Lower leg skin (tissue), 4 donors: ENCODE measurements at regions not wholly inside any gene's neighbourhood (a gene's known extent, or its start where the extent isn't known, plus 50 kb on each side); places are given as distances from the start of the nearest gene placed in this dataset.
"Not testable (repeated sequence)": the region's sequence is repeated elsewhere in the genome, so short reads cannot be mapped to it uniquely, and the experiment has no call there.

Source experiments
- DNase-seq, 2 donors: peaks; one replicate each; pipeline ENCODE4 v3.0.0-alpha.2; 2019; ENCODE audit warnings: low spot score in 2 of 2
- H3K4me3 ChIP-seq: fragments of 200-600 bp; sonication (generic); 2 replicates; pipeline ENCODE4 v1.5.1; 2017; ENCODE audit warnings: mild to moderate bottlenecking, low read depth; ENCODE audit not compliant: poor library complexity, severe bottlenecking
- CTCF ChIP-seq, 3 donors: fragments of 450-650 bp; IDR thresholded peaks; one replicate each; pipeline ENCODE4 v1.5.1; 2016; ENCODE audit warnings: antibody characterized with exemption in 3 of 3, mild to moderate bottlenecking in 3 of 3, moderate library complexity in 2 of 3
- POLR2A ChIP-seq, 2 donors: fragments of 450-650 bp; IDR thresholded peaks; one replicate each; pipeline ENCODE4 v1.6.1; 2016 to 2017; ENCODE audit warnings: antibody characterized with exemption in 2 of 2, mild to moderate bottlenecking in 1 of 2, moderate library complexity in 1 of 2
- WGBS, 2 donors: methylation state at CpG; one replicate each; pipeline ENCODE4 v1.1.5; 2018; 5-methylcytosine and 5-hydroxymethylcytosine counted together
- intact Hi-C: fragments of 100-400 bp; cut with DNase I; formaldehyde crosslinking; loops from one replicate; pipeline ENCODE4 v1.15.0; 2023; ENCODE audit warnings: low total_unique reads

GRCh38 chr7:104956753-104957450 lies 57.1 kb upstream of the KMT2E start:
- intact Hi-C loops, result no loop called here
- TF ChIP-seq CTCF (IDR thresholded peaks at IDR 0.05) (no peak), POLR2A (IDR thresholded peaks at IDR 0.05) (no peak)
- peak in 1 of 2 donors; percentile 52 for DNase-seq
- H3K4me3 ChIP-seq, result no peak overlapping the region
- WGBS, 2 donors, result 42 to 46% methylated on average over 4 of the region's 4 CpGs

GRCh38 chr7:104958371-104958865 lies 55.6 kb upstream of the KMT2E start:
- TF ChIP-seq POLR2A (IDR thresholded peaks at IDR 0.05), result no peak
- TF ChIP-seq CTCF (IDR thresholded peaks at IDR 0.05), result no peak
- 54 to 64% methylated on average over 3 of the region's 3 CpGs for WGBS, 2 donors
- no peak overlapping the region for H3K4me3 ChIP-seq
- DNase-seq, result peak in 1 of 2 donors; percentile 49
- intact Hi-C loops, result no loop called here

- 46 to 74% methylated on average over 2 of the region's 2 CpGs for WGBS, 2 donors
- intact Hi-C loops, DNase-seq, H3K4me3 ChIP-seq: not testable (repeated sequence)
Measured at GRCh38 chr7:104959483-104959882, 54.5 kb upstream of the KMT2E start.

GRCh38 chr7:104960741-104961448 lies 53.1 kb upstream of the KMT2E start:
- H3K4me3 ChIP-seq, result no peak overlapping the region
- 53 to 56% methylated on average over 2 of the region's 2 CpGs for WGBS, 2 donors
- intact Hi-C loops, result no loop called here
- no peak for TF ChIP-seq CTCF (IDR thresholded peaks at IDR 0.05)
- no peak for TF ChIP-seq POLR2A (IDR thresholded peaks at IDR 0.05)
- peak in 1 of 2 donors; percentile 47 for DNase-seq

- WGBS, 2 donors, result 84 to 91% methylated on average over 6 of the region's 6 CpGs
- H3K4me3 ChIP-seq, result no peak overlapping the region
- intact Hi-C loops, result no loop called here
- TF ChIP-seq CTCF (IDR thresholded peaks at IDR 0.05), result no peak
- TF ChIP-seq POLR2A (IDR thresholded peaks at IDR 0.05), result no peak
- DNase-seq, result no peak
Measured at GRCh38 chr7:104961821-104962220, 52.2 kb upstream of the KMT2E start.

- WGBS, 2 donors, result 47 to 53% methylated on average over 3 of the region's 3 CpGs
- no peak for DNase-seq
- H3K4me3 ChIP-seq, result no peak overlapping the region
- intact Hi-C loops, result no loop called here
- TF ChIP-seq POLR2A (IDR thresholded peaks at IDR 0.05) (no peak), CTCF (IDR thresholded peaks at IDR 0.05) (no peak)
Measured at GRCh38 chr7:104962781-104963180, 51.2 kb upstream of the KMT2E start.
